NCI-H1417 treated with DMSO at 0.1 percent for 48 hours (cell line): ENCODE measurements at regions not wholly inside any gene's neighbourhood (a gene's known extent, or its start where the extent isn't known, plus 50 kb on each side); places are given as distances from the start of the nearest gene placed in this dataset.

Experiments
- DNase-seq: peaks from one replicate; lab custom pipeline; 2025; lab: John Stamatoyannopoulos, UW

DNA sequence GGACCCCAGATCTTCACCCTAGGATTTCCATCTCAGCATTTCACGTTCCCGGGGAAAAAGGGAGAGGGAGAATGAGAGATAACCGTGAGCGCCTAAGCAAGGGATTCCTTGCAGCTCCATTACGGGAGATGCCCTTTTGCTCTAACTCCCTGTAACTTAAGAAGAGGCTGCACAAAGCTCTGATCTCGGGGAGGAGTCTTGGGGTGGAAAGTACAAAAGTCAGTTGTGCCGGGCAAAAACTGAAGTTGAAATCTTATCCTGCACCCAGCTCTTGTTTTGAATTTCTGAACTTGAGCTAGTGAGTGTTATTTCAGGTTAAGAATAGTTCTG, 256.4 kb upstream of the SOX21 start:
- DNase-seq, result no peak

DNA sequence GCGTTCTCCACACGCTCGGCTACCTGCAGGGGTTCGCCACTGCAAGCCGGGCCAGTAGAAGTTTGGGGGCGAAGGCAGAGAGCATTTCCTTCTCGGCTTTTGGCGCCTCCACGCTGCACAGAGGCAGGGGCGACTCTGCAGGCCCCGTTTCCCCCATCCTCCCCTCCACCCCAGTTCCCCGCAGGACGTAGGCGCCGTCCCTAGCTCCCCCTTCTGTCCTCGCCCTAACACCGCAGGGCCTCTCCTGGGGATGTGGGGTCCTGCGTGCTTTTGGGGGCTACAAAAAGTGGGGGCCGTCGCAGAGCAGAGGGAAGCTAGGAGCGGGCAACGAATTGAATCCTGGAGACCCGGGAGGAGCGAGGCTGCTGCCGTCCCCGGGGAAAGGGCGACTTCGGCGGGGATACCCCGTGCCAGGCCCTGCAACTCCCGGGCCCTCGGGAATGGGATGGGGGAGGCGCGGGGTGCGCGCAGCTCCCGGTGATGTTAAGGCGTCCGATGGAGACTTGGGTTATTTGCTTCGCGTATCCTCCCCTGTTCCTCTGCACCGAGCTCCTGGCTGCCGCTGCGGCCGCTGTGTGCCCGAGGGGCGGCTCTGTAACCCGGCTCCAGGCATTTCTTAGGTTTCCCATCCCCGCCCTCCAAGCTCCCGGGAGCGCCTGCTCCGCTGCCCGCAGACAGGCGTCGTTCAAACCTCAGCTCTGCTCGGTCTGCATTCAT, 255.9 kb upstream of the SOX21 start:
- DNase-seq, result no peak

DNA sequence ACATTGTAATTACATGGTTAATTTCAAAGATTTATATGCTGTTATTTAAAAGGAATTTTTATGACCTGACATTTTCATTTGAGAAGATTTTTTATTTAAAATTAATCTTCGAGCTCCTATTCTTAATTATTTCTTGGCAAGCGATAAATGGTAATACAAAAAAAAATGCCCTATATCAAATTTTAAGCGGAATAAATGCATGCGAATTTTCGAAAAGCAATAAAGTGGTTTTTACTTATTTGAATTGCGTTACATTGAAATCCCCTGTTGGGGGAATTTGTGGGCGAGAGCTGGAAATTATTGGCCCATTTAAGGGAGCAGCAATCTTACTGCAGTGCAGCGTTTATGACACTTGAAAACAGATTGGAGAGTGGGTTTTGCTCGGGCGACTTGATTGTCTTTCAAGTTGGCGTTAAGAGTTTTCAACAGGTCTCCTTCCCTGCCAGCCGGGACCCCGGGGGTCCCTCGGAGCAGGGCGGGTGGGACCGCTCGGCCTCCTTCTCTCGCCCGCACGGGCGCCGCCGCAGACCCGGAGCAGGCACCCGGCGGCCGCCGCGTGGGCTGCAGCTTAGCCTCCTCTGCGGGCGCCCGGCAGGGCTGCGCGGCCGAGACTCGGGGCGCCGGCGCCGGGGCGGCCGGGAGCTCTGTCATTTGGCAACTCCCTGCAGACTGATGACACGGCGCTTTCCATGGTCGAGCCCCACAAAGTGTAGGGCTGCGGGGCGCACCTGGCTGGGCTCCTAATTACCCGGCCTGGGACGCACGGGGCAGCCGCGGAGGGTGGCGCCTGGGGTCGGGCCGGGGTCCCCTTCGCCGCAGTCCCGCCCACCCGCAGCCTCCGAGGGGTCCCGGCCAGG, 255.1 kb upstream of the SOX21 start:
- DNase-seq, result no peak

- DNase-seq, result peak; percentile 48
These were observed 254.1 kb upstream of the SOX21 start for GRCh38 chr13:94966422-94966955.

DNA sequence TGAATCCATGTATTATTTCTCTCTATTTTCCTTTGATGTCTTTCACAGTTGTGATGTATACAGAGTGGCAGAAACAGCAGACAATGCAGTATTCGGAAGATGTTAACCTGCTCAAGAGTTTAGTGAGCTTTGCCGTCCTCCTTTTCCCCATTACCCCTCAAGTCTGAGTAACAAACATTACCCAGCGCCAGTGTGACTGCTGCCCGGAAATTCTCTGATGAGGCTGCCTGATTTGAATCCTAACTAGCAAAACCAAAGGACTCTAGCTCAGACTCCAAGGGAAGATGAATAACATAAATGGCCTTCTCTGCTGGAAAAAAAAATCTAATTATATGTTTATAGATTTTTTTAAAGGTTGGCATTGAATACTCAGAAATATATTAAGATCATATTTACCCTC, 247.3 kb upstream of the SOX21 start:
- no peak for DNase-seq

DNA sequence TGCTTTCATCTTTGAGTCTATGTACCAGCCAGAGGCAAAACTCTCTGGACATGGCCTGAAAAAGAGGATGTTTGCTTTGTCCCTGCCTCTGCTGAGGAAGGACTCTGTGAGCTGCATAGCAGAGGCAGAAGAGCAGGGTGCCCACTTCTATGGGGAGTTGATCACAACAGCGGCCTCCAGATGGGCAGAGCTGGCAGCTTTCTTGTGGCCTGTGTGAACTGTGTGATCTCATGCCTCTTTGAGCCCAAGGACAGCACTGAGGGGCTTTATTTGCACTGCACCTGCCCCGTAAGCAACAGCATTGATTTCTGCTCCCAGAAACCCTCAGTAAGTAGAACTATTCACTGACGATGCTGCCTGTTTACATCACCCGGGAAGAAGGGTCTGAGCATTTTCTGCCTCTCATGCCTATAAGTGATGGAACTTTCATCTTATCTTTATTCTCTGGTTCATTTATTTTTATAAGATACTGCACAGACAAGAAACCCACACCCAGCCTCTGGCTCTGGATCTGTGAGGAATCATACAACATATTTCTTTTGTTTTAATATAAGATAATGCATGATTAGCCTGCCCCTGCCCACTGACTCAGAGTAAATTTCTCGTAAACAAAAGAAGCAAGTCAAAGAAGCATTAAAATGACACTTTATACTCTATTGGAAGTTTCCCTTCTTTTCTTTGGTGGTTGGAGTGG, 244.2 kb upstream of the SOX21 start:
- DNase-seq, result no peak

GRCh38 chr13:94952787-94953186, 240.4 kb upstream of the SOX21 start:
- DNase-seq, result no peak

DNA sequence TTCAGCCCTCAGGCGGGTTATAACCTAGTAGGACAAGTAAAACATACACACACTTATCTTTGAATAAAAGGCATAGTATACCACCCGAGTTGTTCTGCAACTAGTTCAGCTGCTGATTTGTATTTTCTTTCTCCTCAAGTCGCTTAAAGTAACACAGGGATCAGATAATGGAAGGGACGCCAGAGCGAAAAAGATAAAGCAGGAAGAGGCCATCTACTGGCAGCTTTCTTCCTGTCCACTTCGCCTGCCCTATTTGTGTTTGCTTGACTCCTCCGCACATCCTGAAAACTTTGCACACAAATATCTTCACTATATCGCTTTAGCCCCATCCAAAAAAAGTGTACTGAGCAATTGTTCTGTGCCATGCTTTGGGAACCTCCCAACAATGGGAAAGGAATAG, 238.0 kb upstream of the SOX21 start:
- no peak for DNase-seq

GRCh38 chr13:94947965-94948371, 235.6 kb upstream of the SOX21 start:
- no peak for DNase-seq

DNA sequence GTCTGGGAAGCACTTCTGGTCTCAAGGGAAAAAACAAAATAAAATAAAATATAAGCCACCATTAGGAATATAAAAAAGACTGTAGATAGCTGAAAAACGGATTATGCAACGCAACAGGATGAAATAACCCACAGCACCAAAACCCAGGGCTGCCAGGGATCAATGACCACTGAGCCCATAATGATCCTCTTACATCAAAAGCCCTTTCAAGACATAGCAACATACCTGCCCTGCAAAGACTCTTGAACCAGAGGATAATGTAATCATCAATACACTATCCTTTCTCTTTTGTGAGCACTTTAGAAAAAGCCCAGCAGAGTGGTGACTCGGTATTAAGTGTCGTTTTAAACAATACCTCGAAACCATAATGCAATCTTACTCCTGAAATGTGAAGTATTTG, 235.0 kb upstream of the SOX21 start:
- no peak for DNase-seq

- DNase-seq, result no peak
These were observed 233.7 kb upstream of the SOX21 start for GRCh38 chr13:94946039-94946438.

- no peak for DNase-seq
These were observed 225.8 kb upstream of the SOX21 start for GRCh38 chr13:94938124-94938523.

- no peak for DNase-seq
These were observed 224.3 kb upstream of the SOX21 start for GRCh38 chr13:94936633-94937032.

- no peak for DNase-seq
These were observed 221.6 kb upstream of the SOX21 start for GRCh38 chr13:94933936-94934335.

DNA sequence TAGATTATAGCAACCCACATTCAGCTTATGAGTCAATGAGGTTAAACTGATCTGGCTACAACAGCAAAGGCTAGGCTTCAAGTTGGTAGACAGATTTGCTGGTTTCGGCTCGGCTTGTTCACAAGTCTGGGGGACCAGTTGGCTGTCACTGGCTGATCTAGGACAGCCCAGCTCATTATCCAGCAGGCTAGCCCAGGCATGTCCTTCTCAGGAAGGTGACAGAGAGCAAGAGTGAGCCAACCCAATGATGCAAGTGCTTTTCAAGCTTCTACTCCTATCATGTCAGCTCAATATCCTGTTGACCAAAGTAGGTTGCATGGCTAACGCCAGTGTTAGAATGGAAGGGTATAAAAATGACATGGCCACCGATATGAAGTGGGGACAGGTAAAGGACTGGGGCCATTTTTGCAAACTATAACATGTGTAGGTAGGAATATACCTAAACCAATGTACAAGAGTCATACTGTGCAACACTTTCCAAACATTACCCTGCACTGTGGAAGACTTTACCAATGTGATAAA, 220.9 kb upstream of the SOX21 start:
- no peak for DNase-seq

DNA sequence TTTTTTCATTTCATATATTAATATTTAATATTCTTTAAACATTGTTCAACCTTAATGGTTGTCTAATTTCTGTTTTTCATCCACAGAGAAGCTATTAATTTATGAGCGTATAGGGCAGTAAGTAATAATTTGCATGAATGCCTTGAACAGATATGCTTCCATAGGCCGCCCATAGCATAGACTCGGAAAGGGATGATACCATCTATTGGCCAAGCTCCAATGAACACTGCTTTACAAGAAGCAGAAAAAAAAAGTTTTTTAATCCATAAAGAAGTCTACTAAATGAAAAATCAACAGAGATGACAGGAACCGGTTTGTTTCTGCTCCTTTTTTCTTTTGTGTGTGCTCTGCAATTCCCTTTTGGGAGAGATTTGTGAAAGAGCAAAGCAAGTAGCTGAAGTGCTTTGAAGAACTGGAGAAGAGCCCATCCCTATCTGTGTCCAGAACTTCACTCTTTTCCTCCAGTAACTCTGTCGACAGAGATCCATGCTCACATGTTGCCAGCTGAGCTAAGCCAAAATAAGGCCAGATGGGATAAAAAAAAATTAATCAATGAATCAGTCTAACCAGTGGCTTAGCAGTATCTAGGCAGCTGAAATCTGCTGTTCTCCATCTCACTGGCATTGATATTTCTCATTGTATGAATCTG, 215.9 kb upstream of the SOX21 start:
- DNase-seq, result no peak

- no peak for DNase-seq
These were observed 212.9 kb upstream of the SOX21 start for GRCh38 chr13:94925263-94925662.

DNA sequence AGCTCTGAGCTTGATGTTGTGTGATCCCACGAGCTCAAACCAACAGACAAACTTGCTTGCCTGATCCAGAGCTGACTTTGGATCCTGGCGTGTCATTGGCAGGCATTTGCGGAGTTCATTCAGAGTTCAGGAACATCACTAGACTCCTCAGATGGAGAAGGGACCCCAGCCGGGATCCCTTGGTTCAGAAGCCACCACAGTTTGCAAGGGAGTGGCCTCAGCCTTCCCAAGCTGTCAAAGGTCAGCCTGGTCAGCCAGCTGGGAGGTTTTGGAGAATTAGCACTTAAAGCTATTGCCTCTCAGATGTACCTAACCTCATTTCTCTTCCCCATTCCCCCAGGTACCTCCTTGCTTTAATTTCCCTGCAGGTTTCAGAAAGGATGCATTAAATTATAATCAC, 208.8 kb upstream of the SOX21 start:
- DNase-seq, result no peak

DNA sequence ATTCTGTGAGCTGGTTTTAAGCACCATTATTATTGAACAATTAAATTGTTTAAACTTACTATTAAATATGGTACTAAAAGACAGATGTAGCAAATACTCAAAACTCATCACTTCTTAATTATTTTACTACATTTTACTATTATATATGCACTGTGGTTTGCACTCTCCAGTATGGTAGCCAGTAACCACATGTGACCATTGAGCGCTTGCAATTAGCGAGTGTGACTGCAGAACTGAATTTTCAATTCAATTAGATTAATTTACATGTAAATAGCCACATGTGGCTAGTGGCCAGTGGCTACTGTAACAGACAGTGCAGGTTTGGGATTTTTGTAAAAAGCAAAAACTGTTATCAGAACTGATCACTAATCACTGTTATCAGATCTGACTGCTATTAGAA, 208.2 kb upstream of the SOX21 start:
- no peak for DNase-seq

GRCh38 chr13:94917824-94918223, 205.5 kb upstream of the SOX21 start:
- no peak for DNase-seq

GRCh38 chr13:94914895-94915294, 202.6 kb upstream of the SOX21 start:
- no peak for DNase-seq

DNA sequence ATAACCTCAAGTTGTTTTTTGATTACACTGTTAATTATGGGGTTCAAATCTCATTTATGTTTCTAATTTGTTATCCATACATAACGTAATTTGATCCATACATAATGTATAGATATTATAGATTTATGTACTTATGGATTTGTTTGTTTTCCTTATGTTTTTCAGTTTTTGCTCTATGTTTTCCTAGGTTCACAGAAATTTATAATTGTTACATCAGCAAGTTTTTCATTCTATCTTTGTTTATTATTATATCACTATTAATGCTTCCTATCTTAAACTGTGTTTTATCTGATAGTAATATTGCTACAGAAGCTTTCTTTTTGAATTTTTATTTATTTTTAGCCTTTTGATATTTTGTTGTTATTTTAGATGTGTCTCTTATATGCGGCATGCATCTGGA, 194.3 kb upstream of the SOX21 start:
- no peak for DNase-seq
